Transverse colon (tissue), 4 donors: ENCODE measurements at regions not wholly inside any gene's neighbourhood (a gene's known extent, or its start where the extent isn't known, plus 50 kb on each side); places are given as distances from the start of the nearest gene placed in this dataset.

Experiments
- DNase-seq: peaks from one replicate; pipeline ENCODE4 v3.0.0-alpha.2; 2019
- H3K27ac ChIP-seq, 4 donors: fragments of 200-600 bp; sonication (generic); 2 replicates each; pipeline ENCODE4 v1.5.1; 2016 to 2018; ENCODE audit warnings: inconsistent platforms in 4 of 4
- H3K27me3 ChIP-seq: fragments of 200-600 bp; sonication (generic); 2 replicates; pipeline ENCODE4 v1.5.1; 2017; ENCODE audit warnings: inconsistent platforms
- H3K36me3 ChIP-seq, 4 donors: fragments of 200-600 bp; sonication (generic); 2 replicates each; pipeline ENCODE4 v1.5.1; 2017 to 2019; ENCODE audit warnings: inconsistent platforms in 4 of 4
- H3K4me1 ChIP-seq, 4 donors: fragments of 200-600 bp; sonication (generic); 2 replicates each; pipeline ENCODE4 v1.5.1; 2017 to 2020; ENCODE audit warnings: inconsistent platforms in 4 of 4
- H3K4me3 ChIP-seq, 4 donors: fragments of 200-600 bp; sonication (generic); 1 replicate in 1 of 4; 2 replicates in 3 of 4; pipeline versions ENCODE4 v1.5.1 to v1.6.1; 2017 to 2019; ENCODE audit warnings: inconsistent platforms in 4 of 4
- H3K9me3 ChIP-seq, 2 donors: fragments of 200-600 bp; sonication (generic); 2 replicates each; pipeline ENCODE4 v1.5.1; 2017 to 2019; ENCODE audit warnings: inconsistent platforms in 2 of 2
- EP300 ChIP-seq: sonication (generic); formaldehyde crosslinking; IDR thresholded peaks from one replicate; pipeline ENCODE4 v1.6.1; 2017; ENCODE audit warnings: antibody characterized with exemption, low read depth
- POLR2A ChIP-seq: fragments of 450-650 bp; IDR thresholded peaks from one replicate; pipeline ENCODE4 v1.6.1; 2016; ENCODE audit warnings: antibody characterized with exemption, mild to moderate bottlenecking, moderate library complexity
- POLR2AphosphoS5 ChIP-seq, 3 donors: sonication (generic); formaldehyde crosslinking; IDR thresholded peaks; one replicate each; pipeline ENCODE4 v1.6.1; 2016; ENCODE audit warnings: antibody characterized with exemption in 3 of 3
- WGBS, 2 donors: methylation state at CpG; one replicate each; pipeline ENCODE4 v1.1.5; 2018; ENCODE audit warnings: low coverage in 1 of 2; 5-methylcytosine and 5-hydroxymethylcytosine counted together
- in situ Hi-C, 4 donors: fragments of 200-750 bp; cut with MboI; loops; one replicate each; pipeline versions ENCODE4 v1.15.0 to v1.15.1; 2017; ENCODE audit warnings: low sequenced_read_pairs in 3 of 4, low pct_ligation_motif_present in 1 of 4, low pct_unique_long_range_greater_than_20kb in 1 of 4
- intact Hi-C: fragments of 100-400 bp; cut with DNase I; formaldehyde crosslinking; loops from one replicate; pipeline ENCODE4 v1.15.1; 2023; ENCODE audit warnings: low total_unique reads
- TF ChIP-seq, protein P1 (sequence below), 5 experiments: fragments of 200-600 bp in 3 of 5; fragments of 450-650 bp in 2 of 5; sonication (generic) in 3 of 5; IDR thresholded peaks; 1 replicate in 2 of 5; 2 replicates in 3 of 5; pipeline ENCODE4 v1.5.1; 2016 to 2017; ENCODE audit warnings: antibody characterized with exemption in 5 of 5, inconsistent platforms in 3 of 5, mild to moderate bottlenecking in 2 of 5, moderate library complexity in 1 of 5

DNA sequence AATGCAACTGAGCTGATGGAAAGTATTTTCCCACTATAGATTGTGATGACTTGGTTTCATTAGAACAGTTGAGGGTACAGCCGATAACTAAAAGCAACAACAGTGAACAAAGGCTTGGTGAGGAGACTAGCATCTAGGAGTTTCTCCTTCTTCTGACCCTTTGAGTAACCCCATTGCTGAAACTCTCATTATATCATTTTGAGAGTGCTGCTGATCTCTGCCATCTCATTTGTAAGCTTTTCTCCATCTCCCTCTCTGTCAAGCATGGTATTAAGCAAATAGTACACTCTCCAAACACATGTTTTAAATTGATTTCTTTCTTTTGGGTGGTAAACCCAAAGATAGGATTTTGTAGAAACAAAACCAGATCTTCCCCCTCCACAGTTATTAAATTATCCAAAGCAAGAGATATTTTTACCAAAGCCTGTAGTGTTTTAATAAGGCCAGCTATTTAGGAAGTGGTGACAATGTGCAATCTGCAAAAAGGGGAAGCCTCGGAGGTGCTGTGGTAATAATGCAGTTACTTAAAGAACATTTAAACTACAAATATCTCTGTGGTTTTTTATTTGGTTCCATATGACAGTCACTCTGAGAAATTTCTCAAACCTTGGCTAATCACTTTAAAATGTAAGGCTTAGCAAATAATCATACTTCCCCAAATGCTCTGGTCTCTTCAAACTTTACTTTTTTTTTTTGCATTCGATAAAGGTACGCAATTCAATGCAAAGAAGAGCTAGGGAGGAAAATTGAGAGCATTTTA is 287.5 kb downstream of the HLX start:
- in situ Hi-C loops: no loop called here
- intact Hi-C loops: no loop called here
- no peak for TF ChIP-seq POLR2AphosphoS5 (IDR thresholded peaks at IDR 0.05)
- no peak for TF ChIP-seq EP300
- TF ChIP-seq, protein P1, sequence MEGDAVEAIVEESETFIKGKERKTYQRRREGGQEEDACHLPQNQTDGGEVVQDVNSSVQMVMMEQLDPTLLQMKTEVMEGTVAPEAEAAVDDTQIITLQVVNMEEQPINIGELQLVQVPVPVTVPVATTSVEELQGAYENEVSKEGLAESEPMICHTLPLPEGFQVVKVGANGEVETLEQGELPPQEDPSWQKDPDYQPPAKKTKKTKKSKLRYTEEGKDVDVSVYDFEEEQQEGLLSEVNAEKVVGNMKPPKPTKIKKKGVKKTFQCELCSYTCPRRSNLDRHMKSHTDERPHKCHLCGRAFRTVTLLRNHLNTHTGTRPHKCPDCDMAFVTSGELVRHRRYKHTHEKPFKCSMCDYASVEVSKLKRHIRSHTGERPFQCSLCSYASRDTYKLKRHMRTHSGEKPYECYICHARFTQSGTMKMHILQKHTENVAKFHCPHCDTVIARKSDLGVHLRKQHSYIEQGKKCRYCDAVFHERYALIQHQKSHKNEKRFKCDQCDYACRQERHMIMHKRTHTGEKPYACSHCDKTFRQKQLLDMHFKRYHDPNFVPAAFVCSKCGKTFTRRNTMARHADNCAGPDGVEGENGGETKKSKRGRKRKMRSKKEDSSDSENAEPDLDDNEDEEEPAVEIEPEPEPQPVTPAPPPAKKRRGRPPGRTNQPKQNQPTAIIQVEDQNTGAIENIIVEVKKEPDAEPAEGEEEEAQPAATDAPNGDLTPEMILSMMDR (IDR thresholded peaks at IDR 0.05): no peak
- TF ChIP-seq POLR2A: no peak

DNA sequence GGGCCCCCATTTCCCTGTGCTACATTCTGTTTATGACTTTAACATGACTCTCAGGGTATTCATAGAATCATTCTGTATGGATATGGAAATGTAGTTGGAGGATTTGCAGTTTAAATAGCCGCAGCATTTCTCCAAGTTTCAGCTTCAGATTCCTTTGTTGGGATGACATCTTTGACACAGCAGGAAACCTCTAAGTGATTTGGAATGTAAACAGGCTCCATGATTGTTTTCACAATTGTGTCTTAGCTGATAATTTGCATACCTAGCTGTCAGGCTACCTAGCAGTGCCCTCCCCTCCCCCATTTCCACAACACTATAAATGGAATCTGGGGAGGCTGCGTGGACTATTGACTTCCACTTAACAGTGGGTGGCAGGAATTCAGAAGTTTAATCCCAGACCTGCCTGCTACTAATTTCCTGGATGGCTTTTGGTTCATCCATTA is 290.2 kb downstream of the HLX start:
- in situ Hi-C loops (no loop called here), intact Hi-C loops (no loop called here)
- no peaks in the 10 kb centered on the region for H3K9me3 ChIP-seq
- no peak for TF ChIP-seq EP300
- no peak for TF ChIP-seq POLR2A
- TF ChIP-seq, protein P1 (IDR thresholded peaks at IDR 0.05): no peak
- no peak for TF ChIP-seq POLR2AphosphoS5 (IDR thresholded peaks at IDR 0.05)
- WGBS, 2 donors: 69 to 80% methylated on average over 2 of the region's 2 CpGs
- H3K36me3 ChIP-seq: no peaks in the 10 kb centered on the region
- no peak overlapping the region for H3K4me3 ChIP-seq
- H3K27ac ChIP-seq: no peak overlapping the region
- H3K4me1 ChIP-seq: no peaks in the 10 kb centered on the region
- H3K27me3 ChIP-seq: no peaks in the 10 kb centered on the region
- no peak for DNase-seq

More for the DNA sequence above, 287.5 kb downstream of the HLX start:
- H3K27me3 ChIP-seq: no peaks in the 10 kb centered on the region
- H3K27ac ChIP-seq: no peak overlapping the region
- H3K4me1 ChIP-seq: peaks cover 0 to 6% (median 0%) of the 10 kb centered on the region in 4 donors
- no peaks in the 10 kb centered on the region for H3K36me3 ChIP-seq
- no peaks in the 10 kb centered on the region for H3K9me3 ChIP-seq
- H3K4me3 ChIP-seq: no peak overlapping the region
- DNase-seq: peak; percentile 15
- 70 to 73% methylated on average over 4 of the region's 4 CpGs for WGBS, 2 donors

DNA sequence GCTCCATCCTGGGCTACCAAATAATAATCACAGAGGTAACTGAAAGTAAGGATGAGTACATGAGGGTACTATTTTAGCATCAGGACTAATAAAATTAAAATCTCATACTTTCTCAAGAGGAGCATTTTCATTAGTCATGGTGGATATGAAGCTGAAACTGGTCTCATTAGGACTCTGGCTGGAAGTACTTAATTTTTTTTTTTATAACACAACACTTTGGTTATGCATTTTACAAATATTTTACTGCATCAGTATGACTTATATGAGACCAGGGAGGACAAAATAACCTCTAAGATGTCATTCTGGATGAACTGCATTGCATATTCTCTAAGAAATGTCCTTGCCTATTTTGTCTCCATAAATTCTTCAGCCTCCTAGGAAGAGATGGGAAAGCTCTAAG is 290.9 kb downstream of the HLX start:
- in situ Hi-C loops: no loop called here
- no peaks in the 10 kb centered on the region for H3K9me3 ChIP-seq
- intact Hi-C loops: no loop called here
- no peaks in the 10 kb centered on the region for H3K4me1 ChIP-seq
- H3K27ac ChIP-seq: no peak overlapping the region
- H3K4me3 ChIP-seq: no peak overlapping the region
- no peaks in the 10 kb centered on the region for H3K36me3 ChIP-seq
- DNase-seq: no peak
- TF ChIP-seq POLR2AphosphoS5 (IDR thresholded peaks at IDR 0.05): no peak
- TF ChIP-seq, protein P1 (IDR thresholded peaks at IDR 0.05): no peak
- no peak for TF ChIP-seq POLR2A
- TF ChIP-seq EP300: no peak
- H3K27me3 ChIP-seq: no peaks in the 10 kb centered on the region

DNA sequence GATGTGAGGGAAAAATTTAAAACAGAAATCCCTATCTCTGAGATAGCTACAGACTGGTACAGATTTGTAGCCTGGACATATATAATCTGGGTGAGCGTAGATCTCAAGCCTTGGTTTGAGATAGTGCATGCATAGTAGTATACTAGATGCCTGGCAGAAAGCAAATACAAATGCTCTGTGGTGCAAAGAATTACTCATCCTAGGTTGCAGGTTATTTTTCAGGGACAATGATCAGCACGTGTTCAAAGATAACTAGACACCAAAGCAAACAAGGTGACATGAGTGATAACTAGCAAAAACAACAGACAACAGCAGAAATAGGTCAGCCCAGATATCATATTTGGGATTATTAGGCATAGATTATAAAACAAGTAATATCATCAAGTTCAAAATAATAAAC is 292.5 kb downstream of the HLX start:
- Histone ChIP-seq H3K4me1 (no peaks in the 10 kb centered on the region), H3K27me3 (no peaks in the 10 kb centered on the region), H3K36me3 (no peaks in the 10 kb centered on the region), H3K4me3 (no peak overlapping the region), H3K27ac (no peak overlapping the region), H3K9me3 (no peaks in the 10 kb centered on the region)
- in situ Hi-C loops: no loop called here
- DNase-seq: no peak
- intact Hi-C loops: no loop called here
- 66 to 83% methylated on average over 2 of the region's 2 CpGs for WGBS, 2 donors
- TF ChIP-seq, protein P1 (IDR thresholded peaks at IDR 0.05): no peak
- TF ChIP-seq POLR2AphosphoS5 (IDR thresholded peaks at IDR 0.05): no peak
- TF ChIP-seq EP300: no peak
- no peak for TF ChIP-seq POLR2A
